ENCODE measurements at regions not wholly inside any gene's neighbourhood (a gene's known extent, or its start where the extent isn't known, plus 50 kb on each side); places are given as distances from the start of the nearest gene placed in this dataset.

DNA sequence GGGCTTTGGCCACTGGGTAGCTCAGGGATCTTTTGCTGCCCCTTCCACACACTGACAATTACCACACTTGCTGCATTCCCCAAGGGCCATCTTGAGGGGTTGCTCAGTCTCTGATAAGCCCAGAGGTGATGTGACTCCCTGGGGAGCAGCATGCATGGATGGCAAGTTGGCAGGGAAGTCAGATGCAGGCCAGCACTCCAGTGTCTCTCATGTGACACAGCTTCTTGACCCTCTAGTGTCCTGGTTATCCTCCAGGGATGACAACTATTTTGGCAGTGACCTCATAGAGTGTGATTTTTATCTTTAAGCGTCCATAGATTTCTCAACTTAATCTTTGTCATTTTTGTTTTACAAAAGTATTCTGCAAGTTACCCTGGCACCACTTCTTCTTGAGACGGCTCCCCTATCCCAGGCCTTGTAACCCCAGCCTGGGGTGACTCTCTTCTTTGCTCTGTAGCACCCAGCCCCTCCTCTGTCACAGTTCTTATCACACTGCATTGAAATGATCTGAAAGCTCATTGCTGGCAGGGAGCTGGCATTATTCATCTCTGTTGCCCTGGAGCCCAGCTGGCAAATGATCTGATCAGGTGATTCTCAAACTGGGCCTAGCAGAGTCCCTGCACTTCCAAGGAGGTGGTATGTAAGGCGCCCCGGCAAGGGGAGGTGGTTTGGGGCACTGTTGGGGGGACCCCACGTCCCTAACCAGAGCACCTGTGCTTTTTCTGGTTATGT, 72.6 kb downstream of the TENT5C start:
- DNase-seq: no peak

- DNase-seq: no peak
Observed at GRCh38 chr1:117679299-117679698, 73.5 kb downstream of the TENT5C start.

GRCh38 chr1:117679868-117680267, 74.0 kb downstream of the TENT5C start:
- DNase-seq: no peak

GRCh38 chr1:117680316-117681002, 74.6 kb downstream of the TENT5C start:
- no peak for DNase-seq

DNA sequence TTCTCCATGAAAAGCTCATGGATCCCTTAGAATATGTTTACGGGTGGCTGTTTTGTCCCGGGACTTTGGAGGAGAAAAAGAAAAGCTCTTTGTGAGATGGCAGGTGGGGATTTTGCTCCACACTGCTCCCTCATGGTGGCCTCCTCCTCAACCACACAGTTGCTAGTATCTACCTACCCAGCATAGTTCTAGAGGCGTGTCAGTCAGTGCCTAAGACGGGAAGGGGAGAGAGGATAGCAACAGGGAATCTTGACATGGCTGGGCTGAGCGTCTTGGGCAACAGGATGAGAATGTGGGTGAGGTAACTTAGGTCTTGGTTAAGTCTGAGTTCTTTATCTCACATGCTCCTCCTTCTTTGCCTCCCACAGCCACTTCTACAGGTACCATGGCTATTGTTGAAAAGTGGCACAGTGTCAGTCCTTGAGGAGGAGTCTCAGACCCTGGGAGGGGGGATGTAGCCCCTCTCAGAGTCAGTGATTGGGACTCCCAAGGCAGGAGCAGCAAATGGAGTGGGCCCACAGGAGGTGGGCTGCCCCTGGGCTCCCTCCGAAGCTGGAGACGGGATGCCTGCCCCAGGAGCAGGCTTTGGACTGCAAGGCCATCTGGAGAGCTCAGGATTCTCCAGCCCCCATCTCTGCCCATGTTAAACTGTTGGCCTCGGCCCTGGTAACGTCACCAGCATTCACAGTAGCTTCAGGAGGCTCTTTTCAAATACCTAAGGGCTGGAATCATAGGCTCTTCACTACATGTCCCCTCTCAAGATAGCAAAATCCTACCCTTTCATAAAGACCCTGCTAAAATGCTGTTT, 75.4 kb downstream of the TENT5C start:
- no peak for DNase-seq

GRCh38 chr1:117681901-117682250, 76.0 kb downstream of the TENT5C start:
- no peak for DNase-seq

DNA sequence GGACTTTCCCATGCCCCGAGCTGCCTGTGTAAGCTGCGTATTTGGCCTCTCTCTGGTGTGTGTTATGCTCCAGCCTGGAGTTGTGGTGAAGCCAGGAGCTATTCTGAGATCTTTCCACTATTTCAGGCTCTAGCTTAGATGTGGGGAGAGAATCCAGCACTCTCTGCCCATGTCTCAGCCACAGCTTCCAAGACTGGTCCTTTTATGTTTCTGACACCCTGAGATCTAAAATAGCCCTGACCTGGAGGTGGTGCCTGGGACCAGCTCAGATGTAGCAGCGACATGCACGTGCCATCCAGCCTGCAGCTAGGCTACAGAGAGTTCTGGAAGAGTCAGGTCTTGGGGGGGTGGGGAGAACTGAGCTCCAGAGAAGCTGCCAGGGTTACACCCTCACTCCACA, 76.5 kb downstream of the TENT5C start:
- DNase-seq: no peak

DNA sequence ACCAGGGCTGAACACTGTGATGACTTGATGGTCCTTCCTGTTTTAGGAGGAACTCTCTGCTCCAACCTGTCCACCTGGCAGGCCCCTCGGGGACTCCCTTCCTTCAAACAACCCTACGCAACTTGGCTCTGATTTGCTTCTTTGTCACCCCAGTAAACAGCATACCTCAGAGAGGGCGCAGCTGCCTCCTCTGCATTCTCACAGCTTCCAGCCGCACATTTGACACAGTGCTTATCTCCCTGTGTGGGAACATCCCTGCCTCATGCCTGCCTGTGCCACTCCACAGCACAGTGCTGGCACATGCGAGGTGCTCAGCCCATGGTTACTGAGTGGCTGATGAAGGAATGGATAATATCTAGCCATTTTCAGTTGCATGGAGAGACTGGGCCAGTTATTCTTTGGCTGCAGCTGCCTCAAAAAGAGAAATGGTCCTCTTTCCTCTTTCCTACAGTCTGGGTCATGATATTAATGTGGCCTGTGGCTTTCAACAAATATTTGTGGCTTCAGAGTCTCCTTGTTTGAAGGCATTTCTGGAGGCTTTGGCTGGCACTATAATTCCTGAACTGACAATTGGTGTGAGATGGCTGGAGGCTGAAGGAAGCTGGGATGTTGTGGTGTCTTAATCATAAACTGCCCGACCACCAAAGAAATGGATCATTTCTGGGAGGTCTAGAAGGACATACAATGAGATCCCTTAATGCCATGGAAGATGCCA, 77.9 kb downstream of the TENT5C start:
- no peak for DNase-seq

GRCh38 chr1:117685936-117686806, 80.3 kb downstream of the TENT5C start:
- no peak for DNase-seq

DNA sequence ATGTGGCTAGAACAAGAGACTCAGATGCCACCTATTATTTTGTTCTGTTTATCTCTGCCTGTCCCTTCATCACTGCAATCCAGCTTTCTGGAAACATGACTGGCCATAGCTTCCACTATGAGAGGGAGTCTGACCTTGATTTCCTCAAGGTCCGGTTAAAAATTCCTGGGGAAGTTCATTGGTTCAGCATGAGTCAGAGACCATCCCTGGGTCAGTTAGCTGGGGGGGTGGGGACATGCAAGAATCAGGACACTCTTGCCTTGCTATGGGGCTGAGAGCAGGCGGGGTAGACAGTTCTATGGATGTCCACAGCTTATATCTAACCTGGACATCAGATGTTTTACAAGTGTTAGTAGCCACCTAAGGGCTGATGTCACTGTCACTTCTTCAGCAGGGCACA, 81.1 kb downstream of the TENT5C start:
- DNase-seq: no peak

DNA sequence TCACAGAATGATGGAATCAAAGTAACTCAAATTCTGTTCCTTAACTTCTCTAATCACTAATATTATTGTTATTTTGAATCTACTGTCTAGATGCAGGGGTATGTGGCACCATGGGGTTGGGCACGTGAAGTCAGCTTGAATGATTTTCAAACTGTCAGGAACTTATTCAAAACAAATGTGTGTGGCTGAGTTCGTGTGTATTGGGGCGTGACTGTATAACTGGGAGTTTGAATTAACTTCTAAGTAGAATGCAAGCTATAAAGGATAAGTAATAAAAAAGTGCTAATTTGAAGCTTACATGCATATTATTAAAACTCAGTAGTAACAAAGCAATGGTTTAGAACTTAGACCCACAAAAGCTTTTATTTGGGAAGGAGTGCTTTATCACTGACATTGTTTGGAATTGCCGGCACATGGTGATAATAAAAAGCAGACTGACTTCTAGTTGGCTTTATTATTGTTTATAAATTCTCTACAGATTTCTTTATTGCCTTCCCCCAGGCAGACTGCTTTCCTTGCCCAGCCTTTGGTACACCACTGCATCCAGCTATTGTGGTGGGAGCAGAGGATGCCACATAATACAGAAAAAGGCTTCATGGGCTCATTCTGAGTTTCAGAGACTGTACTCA, 84.3 kb downstream of the TENT5C start:
- DNase-seq: no peak

GRCh38 chr1:117691942-117692341, 86.1 kb downstream of the TENT5C start:
- DNase-seq: no peak

GRCh38 chr1:117694543-117694942, 88.7 kb downstream of the TENT5C start:
- DNase-seq: no peak

DNA sequence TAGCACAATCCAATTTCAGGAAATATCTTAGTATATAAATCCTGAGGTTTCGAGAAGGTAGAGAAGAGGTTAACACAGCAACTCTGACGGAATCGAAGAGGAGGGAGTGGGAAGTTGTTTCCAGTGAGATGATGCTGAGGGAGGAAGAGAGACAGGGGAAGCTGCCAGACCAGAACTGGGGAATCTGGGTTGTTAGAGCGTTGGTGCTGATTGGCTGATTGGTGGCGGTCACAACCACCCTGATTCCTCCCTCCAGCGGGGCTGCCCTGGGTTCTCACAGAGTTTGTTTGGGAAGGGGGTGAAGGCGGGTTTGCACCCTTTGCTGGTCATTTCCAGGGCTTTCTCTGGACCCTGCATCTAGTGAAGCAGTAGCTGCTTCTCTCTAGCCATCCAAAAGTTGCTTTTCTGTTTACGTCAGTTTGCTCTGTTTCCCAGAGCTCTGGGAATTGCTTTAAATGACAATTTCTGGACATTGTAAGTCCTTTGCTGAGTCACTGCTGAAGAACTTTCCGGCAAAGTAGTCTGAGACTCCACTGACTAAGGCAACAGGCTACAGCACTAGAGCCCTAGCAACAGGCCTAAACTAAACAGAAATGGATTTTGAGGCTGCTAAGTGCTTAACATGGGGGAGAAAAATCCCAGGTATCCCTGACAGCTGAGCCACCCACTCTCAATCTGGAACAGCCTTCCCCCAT, 90.1 kb downstream of the TENT5C start:
- peak; percentile 87 for DNase-seq

DNA sequence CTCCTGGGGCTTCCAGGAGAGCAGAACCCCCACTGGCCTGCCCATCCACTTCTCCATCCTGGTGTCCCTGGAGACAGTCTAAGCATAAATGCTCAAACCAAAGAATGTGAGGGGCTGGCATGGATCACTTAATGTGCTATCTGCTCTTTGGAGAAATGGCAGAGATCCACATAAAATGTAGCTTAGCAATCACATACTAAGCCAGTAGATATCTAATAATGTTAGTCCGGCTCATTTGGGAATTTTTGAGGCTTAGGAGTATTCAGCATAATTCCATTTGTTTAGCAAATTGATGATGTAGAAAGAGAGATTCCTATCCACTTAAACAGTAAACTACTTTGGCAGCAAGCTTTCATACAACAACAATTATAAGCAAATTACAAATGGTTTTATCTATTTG, 90.7 kb downstream of the TENT5C start:
- DNase-seq: no peak

GRCh38 chr1:117697220-117697781, 91.5 kb downstream of the TENT5C start:
- DNase-seq: no peak

GRCh38 chr1:117698398-117699160, 92.7 kb downstream of the TENT5C start:
- no peak for DNase-seq

- DNase-seq: no peak
Observed at GRCh38 chr1:117699953-117700352, 94.1 kb downstream of the TENT5C start.

GRCh38 chr1:117702654-117703053, 96.8 kb downstream of the TENT5C start:
- DNase-seq: no peak

GRCh38 chr1:117707371-117707770, 101.5 kb downstream of the TENT5C start:
- DNase-seq: no peak

Data from amniotic stem cell (primary cell).